PC-9 (cell line): ENCODE measurements at regions not wholly inside any gene's neighbourhood (a gene's known extent, or its start where the extent isn't known, plus 50 kb on each side); places are given as distances from the start of the nearest gene placed in this dataset.

Source experiments
- CTCF ChIP-seq: fragments of 200-600 bp; sonication (generic); conservative IDR thresholded peaks from 2 replicates; pipeline ENCODE4 v1.6.1; 2017; ENCODE audit warnings: mixed run types, antibody characterized with exemption, mild to moderate bottlenecking, moderate library complexity
- EZH2 ChIP-seq: fragments of 200-600 bp; sonication (generic); IDR thresholded peaks from 2 replicates; pipeline ENCODE4 v1.8.0; 2017; ENCODE audit warnings: antibody characterized with exemption, low read depth

GRCh38 chr2:76675212-76675611, 847.0 kb downstream of the LRRTM4 start:
- TF ChIP-seq CTCF (no peak), EZH2 (no peak)
